HEK293 (cell line): ENCODE measurements at regions not wholly inside any gene's neighbourhood (a gene's known extent, or its start where the extent isn't known, plus 50 kb on each side); places are given as distances from the start of the nearest gene placed in this dataset.

Experiments
- ZNF24 ChIP-seq: fragments of 450-650 bp; formaldehyde crosslinking; IDR thresholded peaks from 2 replicates; pipeline ENCODE4 v1.5.1; 2016; ENCODE audit warnings: missing biosample characterization, missing genetic modification characterization
- ZNF335 ChIP-seq: fragments of 450-650 bp; formaldehyde crosslinking; conservative IDR thresholded peaks from 2 replicates; pipeline ENCODE4 v1.5.1; 2016; ENCODE audit warnings: missing biosample characterization, missing genetic modification characterization
- ZNF510 ChIP-seq: fragments of 450-650 bp; formaldehyde crosslinking; IDR thresholded peaks from 2 replicates; pipeline ENCODE4 v1.5.1; 2018; ENCODE audit warnings: mild to moderate bottlenecking, missing genetic modification characterization, missing biosample characterization; ENCODE audit not compliant: insufficient replicate concordance
- ZNF76 ChIP-seq: fragments of 450-650 bp; formaldehyde crosslinking; IDR thresholded peaks from 2 replicates; pipeline ENCODE4; 2016; ENCODE audit warnings: low read depth, missing biosample characterization, missing genetic modification characterization, borderline replicate concordance
- ZNF776 ChIP-seq: fragments of 450-650 bp; formaldehyde crosslinking; IDR thresholded peaks from 2 replicates; pipeline ENCODE4 v1.5.0; 2017; ENCODE audit warnings: missing biosample characterization, missing genetic modification characterization, borderline replicate concordance
- TF ChIP-seq, protein P1 (sequence below): fragments of 450-650 bp; formaldehyde crosslinking; IDR thresholded peaks from 2 replicates; pipeline ENCODE4 v1.5.1; 2016; ENCODE audit warnings: missing biosample characterization, missing genetic modification characterization
- TF ChIP-seq, protein P2 (sequence below): fragments of 450-650 bp; formaldehyde crosslinking; IDR thresholded peaks from 2 replicates; pipeline ENCODE4 v1.5.1; 2016; ENCODE audit warnings: missing biosample characterization, missing genetic modification characterization
- TF ChIP-seq, protein P3 (sequence below): fragments of 450-650 bp; formaldehyde crosslinking; IDR thresholded peaks from 2 replicates; pipeline ENCODE4 v1.5.1; 2016; ENCODE audit warnings: missing biosample characterization, missing genetic modification characterization
- TF ChIP-seq, protein P4 (sequence below): fragments of 450-650 bp; formaldehyde crosslinking; IDR thresholded peaks from 2 replicates; pipeline ENCODE4 v1.5.1; 2016; ENCODE audit warnings: missing biosample characterization, missing genetic modification characterization

DNA sequence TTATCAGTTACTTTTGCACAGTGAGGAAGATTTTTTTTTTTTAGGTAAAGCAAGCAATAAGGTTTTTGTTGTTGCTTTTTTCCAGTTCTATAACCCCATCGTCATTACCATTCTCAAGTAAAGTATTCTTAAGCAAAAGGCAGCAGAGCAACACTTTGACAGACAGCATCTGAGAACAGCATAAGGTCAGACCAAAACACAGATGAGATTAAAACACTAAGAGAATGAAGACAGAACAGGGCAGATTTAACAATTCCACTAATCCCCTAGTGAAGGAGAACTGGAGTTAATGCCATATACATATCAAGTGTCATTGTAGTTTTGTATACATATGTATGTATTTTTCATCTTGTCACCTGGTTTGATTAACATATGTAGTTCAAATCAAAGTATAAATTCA lies 290.2 kb downstream of the METTL4 start:
- TF ChIP-seq, protein P1, sequence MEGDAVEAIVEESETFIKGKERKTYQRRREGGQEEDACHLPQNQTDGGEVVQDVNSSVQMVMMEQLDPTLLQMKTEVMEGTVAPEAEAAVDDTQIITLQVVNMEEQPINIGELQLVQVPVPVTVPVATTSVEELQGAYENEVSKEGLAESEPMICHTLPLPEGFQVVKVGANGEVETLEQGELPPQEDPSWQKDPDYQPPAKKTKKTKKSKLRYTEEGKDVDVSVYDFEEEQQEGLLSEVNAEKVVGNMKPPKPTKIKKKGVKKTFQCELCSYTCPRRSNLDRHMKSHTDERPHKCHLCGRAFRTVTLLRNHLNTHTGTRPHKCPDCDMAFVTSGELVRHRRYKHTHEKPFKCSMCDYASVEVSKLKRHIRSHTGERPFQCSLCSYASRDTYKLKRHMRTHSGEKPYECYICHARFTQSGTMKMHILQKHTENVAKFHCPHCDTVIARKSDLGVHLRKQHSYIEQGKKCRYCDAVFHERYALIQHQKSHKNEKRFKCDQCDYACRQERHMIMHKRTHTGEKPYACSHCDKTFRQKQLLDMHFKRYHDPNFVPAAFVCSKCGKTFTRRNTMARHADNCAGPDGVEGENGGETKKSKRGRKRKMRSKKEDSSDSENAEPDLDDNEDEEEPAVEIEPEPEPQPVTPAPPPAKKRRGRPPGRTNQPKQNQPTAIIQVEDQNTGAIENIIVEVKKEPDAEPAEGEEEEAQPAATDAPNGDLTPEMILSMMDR (tag by site-specific recombination): no peak
- TF ChIP-seq ZNF24 (tag by site-specific recombination) (no peak), ZNF776 (no peak), ZNF335 (tag by site-specific recombination) (no peak), ZNF510 (tag by site-specific recombination) (no peak), ZNF76 (tag by site-specific recombination) (no peak)
- TF ChIP-seq, protein P2, sequence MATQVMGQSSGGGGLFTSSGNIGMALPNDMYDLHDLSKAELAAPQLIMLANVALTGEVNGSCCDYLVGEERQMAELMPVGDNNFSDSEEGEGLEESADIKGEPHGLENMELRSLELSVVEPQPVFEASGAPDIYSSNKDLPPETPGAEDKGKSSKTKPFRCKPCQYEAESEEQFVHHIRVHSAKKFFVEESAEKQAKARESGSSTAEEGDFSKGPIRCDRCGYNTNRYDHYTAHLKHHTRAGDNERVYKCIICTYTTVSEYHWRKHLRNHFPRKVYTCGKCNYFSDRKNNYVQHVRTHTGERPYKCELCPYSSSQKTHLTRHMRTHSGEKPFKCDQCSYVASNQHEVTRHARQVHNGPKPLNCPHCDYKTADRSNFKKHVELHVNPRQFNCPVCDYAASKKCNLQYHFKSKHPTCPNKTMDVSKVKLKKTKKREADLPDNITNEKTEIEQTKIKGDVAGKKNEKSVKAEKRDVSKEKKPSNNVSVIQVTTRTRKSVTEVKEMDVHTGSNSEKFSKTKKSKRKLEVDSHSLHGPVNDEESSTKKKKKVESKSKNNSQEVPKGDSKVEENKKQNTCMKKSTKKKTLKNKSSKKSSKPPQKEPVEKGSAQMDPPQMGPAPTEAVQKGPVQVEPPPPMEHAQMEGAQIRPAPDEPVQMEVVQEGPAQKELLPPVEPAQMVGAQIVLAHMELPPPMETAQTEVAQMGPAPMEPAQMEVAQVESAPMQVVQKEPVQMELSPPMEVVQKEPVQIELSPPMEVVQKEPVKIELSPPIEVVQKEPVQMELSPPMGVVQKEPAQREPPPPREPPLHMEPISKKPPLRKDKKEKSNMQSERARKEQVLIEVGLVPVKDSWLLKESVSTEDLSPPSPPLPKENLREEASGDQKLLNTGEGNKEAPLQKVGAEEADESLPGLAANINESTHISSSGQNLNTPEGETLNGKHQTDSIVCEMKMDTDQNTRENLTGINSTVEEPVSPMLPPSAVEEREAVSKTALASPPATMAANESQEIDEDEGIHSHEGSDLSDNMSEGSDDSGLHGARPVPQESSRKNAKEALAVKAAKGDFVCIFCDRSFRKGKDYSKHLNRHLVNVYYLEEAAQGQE (tag by site-specific recombination): no peak
- TF ChIP-seq, protein P3, sequence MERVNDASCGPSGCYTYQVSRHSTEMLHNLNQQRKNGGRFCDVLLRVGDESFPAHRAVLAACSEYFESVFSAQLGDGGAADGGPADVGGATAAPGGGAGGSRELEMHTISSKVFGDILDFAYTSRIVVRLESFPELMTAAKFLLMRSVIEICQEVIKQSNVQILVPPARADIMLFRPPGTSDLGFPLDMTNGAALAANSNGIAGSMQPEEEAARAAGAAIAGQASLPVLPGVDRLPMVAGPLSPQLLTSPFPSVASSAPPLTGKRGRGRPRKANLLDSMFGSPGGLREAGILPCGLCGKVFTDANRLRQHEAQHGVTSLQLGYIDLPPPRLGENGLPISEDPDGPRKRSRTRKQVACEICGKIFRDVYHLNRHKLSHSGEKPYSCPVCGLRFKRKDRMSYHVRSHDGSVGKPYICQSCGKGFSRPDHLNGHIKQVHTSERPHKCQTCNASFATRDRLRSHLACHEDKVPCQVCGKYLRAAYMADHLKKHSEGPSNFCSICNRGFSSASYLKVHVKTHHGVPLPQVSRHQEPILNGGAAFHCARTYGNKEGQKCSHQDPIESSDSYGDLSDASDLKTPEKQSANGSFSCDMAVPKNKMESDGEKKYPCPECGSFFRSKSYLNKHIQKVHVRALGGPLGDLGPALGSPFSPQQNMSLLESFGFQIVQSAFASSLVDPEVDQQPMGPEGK (tag by site-specific recombination): no peak
- TF ChIP-seq, protein P4, sequence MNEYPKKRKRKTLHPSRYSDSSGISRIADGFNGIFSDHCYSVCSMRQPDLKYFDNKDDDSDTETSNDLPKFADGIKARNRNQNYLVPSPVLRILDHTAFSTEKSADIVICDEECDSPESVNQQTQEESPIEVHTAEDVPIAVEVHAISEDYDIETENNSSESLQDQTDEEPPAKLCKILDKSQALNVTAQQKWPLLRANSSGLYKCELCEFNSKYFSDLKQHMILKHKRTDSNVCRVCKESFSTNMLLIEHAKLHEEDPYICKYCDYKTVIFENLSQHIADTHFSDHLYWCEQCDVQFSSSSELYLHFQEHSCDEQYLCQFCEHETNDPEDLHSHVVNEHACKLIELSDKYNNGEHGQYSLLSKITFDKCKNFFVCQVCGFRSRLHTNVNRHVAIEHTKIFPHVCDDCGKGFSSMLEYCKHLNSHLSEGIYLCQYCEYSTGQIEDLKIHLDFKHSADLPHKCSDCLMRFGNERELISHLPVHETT: no peak
